Peyer's patch (tissue), 4 donors: ENCODE measurements at regions not wholly inside any gene's neighbourhood (a gene's known extent, or its start where the extent isn't known, plus 50 kb on each side); places are given as distances from the start of the nearest gene placed in this dataset.

Experiments
- CTCF ChIP-seq, 6 experiments: fragments of 450-650 bp in 4 of 6; fragments of 200-600 bp in 2 of 6; sonication (generic) in 1 of 6; IDR thresholded peaks; one replicate each; pipeline ENCODE4 v1.5.1; 2017 to 2019; ENCODE audit warnings: antibody characterized with exemption in 6 of 6, mild to moderate bottlenecking in 3 of 6, moderate library complexity in 1 of 6
- POLR2A ChIP-seq, 2 donors: fragments of 450-650 bp; IDR thresholded peaks; one replicate each; pipeline ENCODE4 v1.5.1; 2017; ENCODE audit warnings: antibody characterized with exemption in 2 of 2, mild to moderate bottlenecking in 2 of 2, moderate library complexity in 2 of 2

- TF ChIP-seq CTCF (IDR thresholded peaks at IDR 0.05) = no peak
- TF ChIP-seq POLR2A (IDR thresholded peaks at IDR 0.05) = no peak
Measured at GRCh38 chr2:8195784-8196183, 486.1 kb upstream of the ID2 start.
